H1 (cell line): ENCODE measurements at regions not wholly inside any gene's neighbourhood (a gene's known extent, or its start where the extent isn't known, plus 50 kb on each side); places are given as distances from the start of the nearest gene placed in this dataset.

Source experiments
- BCL11A ChIP-seq, 2 experiments: IDR thresholded peaks; one replicate each; pipeline ENCODE4 v1.6.1; 2011; ENCODE audit warnings: low read depth in 2 of 2, low read length in 2 of 2, mild to moderate bottlenecking in 2 of 2
- CEBPB ChIP-seq: IDR thresholded peaks from 2 replicates; pipeline ENCODE4 v1.6.1; 2012; ENCODE audit warnings: low read depth, low read length
- CHD2 ChIP-seq: IDR thresholded peaks from 2 replicates; pipeline ENCODE4 v1.6.1; 2012; ENCODE audit warnings: low read length, improper control_type of control experiment
- EZH2 ChIP-seq: fragments of 200-600 bp; sonication (generic); IDR thresholded peaks from 2 replicates; pipeline ENCODE4 v1.7.1; 2012; ENCODE audit warnings: low read depth, mild to moderate bottlenecking, moderate library complexity, low read length, inconsistent platforms; ENCODE audit not compliant: severe bottlenecking
- SIN3A ChIP-seq, 2 experiments: IDR thresholded peaks in 1 of 2; conservative IDR thresholded peaks in 1 of 2; 2 replicates each; pipeline ENCODE4 v1.6.1; 2011 to 2012; ENCODE audit warnings: low read length in 2 of 2, improper control_type of control experiment in 1 of 2, low read depth in 1 of 2, mild to moderate bottlenecking in 1 of 2
- SP2 ChIP-seq: IDR thresholded peaks from 2 replicates; pipeline ENCODE4 v1.6.1; 2012; ENCODE audit warnings: mild to moderate bottlenecking, low read length, inconsistent platforms
- TF ChIP-seq, protein P1 (sequence below): IDR thresholded peaks from 2 replicates; pipeline ENCODE4 v1.6.1; 2012; ENCODE audit warnings: inconsistent platforms

DNA sequence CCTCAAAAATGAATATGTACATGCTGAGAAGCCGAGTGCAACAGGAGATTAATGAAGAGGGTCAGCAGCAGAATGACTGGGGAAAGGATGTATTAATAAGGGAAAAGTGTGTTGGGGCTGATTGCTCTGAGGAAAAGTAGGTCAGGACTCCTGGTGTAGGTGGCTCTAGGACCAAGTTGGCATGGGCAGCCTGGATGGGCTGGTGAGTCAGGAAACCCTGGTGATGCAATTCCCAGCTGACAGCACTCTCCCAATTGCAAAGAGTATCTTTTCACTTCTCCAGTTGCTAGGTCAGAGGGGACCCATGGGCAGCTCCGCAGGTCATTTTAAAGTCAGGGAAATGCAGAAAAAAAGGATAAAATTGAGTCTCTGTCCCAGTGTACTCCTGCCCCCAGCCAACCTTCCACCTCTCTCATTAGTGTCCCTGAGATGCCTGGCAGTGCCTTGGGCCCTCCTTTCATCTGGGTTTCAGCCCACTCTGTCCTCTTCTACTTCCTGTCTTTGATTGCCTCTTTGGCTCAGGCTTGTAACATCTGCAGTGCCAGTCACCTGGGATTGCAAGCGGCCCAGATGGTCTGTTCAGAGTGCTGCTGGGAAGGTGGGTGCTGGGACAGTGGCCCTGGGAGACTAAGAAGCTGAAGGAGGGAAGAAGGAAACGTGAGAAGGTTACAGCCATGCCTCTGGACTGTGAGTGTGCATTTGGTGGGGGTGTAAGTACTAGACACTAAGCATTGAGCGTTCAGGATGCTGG lies 2177.2 kb downstream of the TP53TG3F start (continued):
- TF ChIP-seq EZH2: no peak
- TF ChIP-seq, protein P1, sequence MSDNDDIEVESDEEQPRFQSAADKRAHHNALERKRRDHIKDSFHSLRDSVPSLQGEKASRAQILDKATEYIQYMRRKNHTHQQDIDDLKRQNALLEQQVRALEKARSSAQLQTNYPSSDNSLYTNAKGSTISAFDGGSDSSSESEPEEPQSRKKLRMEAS: no peak
- TF ChIP-seq CHD2: no peak
- no peak for TF ChIP-seq BCL11A (IDR thresholded peaks at IDR 0.05; ENCODE audit: low read depth in 2 of 2, low read length in 2 of 2)
- no peak for TF ChIP-seq CEBPB
- TF ChIP-seq SIN3A (conservative IDR thresholded peaks at IDR 0.05 in 1 of 2, IDR thresholded peaks at IDR 0.05 in 1 of 2; ENCODE audit: low read depth in 1 of 2, low read length in 2 of 2): no peak
- TF ChIP-seq SP2: no peak
